ENCODE measurements at regions not wholly inside any gene's neighbourhood (a gene's known extent, or its start where the extent isn't known, plus 50 kb on each side); places are given as distances from the start of the nearest gene placed in this dataset.
A peak's percentile ranks its signal among the peaks of the same experiment; 100 is the strongest.

DNA sequence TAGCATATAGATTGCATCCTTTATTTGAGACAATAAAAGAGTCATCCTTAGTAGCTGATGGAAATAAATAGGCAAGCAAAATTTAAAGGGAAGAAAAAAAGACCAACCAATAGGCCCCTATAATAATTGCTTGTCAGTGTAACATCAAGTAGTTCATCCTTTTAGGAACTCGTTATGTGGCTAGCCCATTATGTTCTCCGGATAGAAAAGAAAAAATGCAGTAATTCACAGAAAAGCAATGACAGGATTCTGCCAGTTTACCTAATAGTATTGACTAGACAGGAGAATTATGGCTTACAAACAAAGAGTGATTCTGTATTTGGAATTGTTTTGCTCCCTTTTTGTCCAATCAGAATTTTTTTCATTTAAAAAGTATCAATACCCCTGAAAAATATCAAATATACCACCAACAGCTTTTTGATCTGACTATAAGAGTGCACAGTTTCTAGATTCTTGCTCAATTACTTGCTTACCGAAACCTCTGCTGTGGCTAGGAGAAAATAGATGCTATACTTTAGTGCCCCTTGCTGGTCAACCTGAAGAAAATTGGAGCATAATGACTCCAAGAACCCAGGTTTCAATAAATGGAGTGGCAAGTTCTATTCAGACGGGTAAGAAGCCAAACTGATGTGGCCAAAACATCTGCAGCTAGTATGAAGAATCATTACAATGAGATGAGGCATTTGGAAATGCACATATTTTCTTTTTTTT, 91.5 kb upstream of the SASH1 start:
- Mint-ChIP-seq H3K27me3 (peaks cover 10% of the 10 kb centered on the region), H3K4me3 (no peak overlapping the region), H3K27ac (no peak overlapping the region), H3K4me1 (no peaks in the 10 kb centered on the region), H3K9me3 (no peaks in the 10 kb centered on the region)
- ATAC-seq (peak; percentile 49), DNase-seq (no peak)

DNA sequence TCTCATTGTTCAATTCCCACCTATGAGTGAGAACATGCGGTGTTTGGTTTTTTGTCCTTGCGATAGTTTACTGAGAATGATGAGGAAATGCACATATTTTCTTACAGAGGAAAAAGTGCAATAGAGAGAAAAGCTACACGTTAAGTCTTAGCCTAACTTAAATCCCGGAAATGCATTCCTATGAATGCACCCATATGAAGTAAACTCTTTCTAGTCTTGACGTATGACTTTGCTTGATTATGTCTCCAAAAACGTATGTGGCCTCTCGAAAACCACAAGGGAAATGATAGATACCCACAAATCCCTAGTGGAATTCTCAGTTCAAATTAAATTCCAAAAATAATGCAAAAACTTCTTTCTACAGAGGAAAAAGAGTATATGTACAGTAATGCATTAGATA, 90.7 kb upstream of the SASH1 start:
- H3K27ac Mint-ChIP-seq: no peak overlapping the region
- ATAC-seq (no peak), DNase-seq (no peak)
- peaks cover 10% of the 10 kb centered on the region for H3K27me3 Mint-ChIP-seq
- no peaks in the 10 kb centered on the region for H3K9me3 Mint-ChIP-seq
- no peak overlapping the region for H3K4me3 Mint-ChIP-seq
- no peaks in the 10 kb centered on the region for H3K4me1 Mint-ChIP-seq

DNA sequence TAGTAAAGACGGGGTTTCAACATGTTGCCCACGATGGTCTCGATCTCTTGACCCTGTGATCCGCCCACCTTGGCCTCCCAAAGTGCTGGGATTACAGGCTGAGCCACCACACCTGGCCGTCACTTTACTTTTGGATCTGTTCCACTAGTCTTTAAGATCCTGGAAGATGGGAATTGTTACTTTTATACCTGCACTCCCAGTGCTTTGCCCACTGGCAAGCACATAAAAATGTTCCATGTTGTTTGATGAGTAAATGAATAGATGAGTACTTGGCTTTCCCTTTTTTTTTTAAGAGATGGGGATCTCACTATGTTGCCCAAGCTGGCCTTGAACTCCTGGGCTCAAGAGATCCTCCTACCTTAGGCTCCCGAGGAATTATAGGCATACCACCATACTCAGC, 84.8 kb upstream of the SASH1 start:
- H3K27me3 Mint-ChIP-seq: peaks cover 31% of the 10 kb centered on the region
- DNase-seq (no peak), ATAC-seq (no peak)
- no peaks in the 10 kb centered on the region for H3K9me3 Mint-ChIP-seq
- no peaks in the 10 kb centered on the region for H3K4me1 Mint-ChIP-seq
- no peak overlapping the region for H3K4me3 Mint-ChIP-seq
- H3K27ac Mint-ChIP-seq: no peak overlapping the region

DNA sequence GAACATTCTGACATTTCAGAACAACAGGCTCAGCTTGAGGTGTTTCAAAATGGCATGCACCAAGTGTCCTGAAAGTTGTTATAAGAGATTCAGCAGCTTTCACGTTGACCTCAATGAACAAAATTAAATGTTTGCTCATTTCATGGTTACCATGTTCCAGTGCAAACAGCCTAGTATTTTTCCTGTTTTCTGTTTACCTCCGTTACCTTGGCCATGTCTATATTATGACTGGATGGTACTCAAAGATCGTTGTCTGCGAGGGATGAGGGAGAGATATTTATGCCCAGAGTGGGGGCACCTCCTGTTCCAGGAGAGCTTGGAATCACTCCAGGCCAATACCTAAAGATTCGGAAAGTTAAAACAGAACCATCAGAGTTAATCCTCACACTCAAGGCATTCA, 83.8 kb upstream of the SASH1 start:
- ATAC-seq: no peak
- H3K4me1 Mint-ChIP-seq: no peaks in the 10 kb centered on the region
- no peak for DNase-seq
- H3K4me3 Mint-ChIP-seq: no peak overlapping the region
- H3K27ac Mint-ChIP-seq: no peak overlapping the region
- peaks cover 34% of the 10 kb centered on the region for H3K27me3 Mint-ChIP-seq
- H3K9me3 Mint-ChIP-seq: no peaks in the 10 kb centered on the region

DNA sequence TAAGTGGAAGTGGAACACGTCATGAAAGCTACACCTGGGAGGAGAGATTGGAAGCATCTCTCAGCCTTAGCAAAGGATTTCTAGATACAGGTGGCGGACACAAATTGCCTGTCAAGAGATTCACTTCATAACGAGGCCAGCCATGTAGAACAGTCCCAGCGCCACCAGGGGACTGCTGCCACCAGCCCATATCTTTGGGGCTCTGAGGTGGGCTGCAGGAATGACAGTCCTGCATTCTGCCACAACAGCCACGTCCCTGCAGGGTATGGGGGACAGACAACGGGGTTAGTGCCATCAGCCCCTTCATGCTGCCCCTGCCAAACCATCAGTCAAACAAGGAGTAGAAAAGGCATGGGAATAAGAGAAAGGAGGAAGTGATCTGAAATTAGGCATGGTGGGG, 81.2 kb upstream of the SASH1 start:
- Mint-ChIP-seq H3K9me3 (no peaks in the 10 kb centered on the region), H3K27me3 (peaks cover 42% of the 10 kb centered on the region), H3K4me3 (no peak overlapping the region), H3K4me1 (no peaks in the 10 kb centered on the region), H3K27ac (no peak overlapping the region)
- DNase-seq: no peak
- no peak for ATAC-seq

DNA sequence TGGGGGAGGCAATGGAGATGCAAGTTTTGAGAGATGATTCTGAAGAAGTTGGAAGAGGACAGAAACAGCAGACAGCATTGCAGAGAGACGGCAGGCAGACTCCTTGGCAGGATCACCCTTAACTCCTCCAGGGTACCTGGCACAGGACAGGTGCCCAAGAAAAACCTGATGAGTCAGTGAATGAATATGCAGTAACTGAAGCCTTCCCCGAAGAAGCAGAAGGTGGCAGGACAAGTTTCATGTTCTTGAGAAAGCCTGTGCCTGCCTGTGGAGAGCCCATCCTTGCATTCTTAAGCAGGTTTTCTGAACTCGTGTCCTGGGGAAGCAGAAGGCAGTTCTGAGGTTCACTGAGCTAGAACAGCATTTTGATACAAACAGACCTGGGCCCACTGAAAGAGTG, 79.6 kb upstream of the SASH1 start:
- no peak for ATAC-seq
- no peak for DNase-seq
- Mint-ChIP-seq H3K9me3 (no peaks in the 10 kb centered on the region), H3K27me3 (peaks cover 41% of the 10 kb centered on the region), H3K27ac (no peak overlapping the region), H3K4me1 (no peaks in the 10 kb centered on the region), H3K4me3 (no peak overlapping the region)

DNA sequence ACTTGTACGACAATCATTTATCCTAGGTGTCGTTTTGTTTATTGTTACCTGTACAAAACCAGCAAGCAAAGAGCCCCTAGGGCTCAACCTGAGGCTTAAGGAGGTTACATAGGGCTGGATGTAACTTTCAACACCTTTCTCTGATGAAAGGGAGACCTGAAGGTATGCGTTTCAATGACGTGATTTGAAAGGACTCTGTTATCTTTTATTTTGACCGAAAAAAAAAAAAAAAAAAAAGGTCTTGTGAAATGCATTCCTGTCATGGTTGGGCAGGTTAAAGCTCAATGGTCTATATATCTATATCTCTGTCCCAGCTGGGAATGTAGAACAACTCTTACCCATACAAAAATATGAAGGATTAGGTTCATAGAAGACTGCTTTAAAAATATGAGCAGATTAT, 78.7 kb upstream of the SASH1 start:
- H3K4me1 Mint-ChIP-seq: no peaks in the 10 kb centered on the region
- no peak overlapping the region for H3K4me3 Mint-ChIP-seq
- no peak for DNase-seq
- no peak for ATAC-seq
- H3K27me3 Mint-ChIP-seq: peaks cover 32% of the 10 kb centered on the region
- H3K9me3 Mint-ChIP-seq: no peaks in the 10 kb centered on the region
- H3K27ac Mint-ChIP-seq: no peak overlapping the region

DNA sequence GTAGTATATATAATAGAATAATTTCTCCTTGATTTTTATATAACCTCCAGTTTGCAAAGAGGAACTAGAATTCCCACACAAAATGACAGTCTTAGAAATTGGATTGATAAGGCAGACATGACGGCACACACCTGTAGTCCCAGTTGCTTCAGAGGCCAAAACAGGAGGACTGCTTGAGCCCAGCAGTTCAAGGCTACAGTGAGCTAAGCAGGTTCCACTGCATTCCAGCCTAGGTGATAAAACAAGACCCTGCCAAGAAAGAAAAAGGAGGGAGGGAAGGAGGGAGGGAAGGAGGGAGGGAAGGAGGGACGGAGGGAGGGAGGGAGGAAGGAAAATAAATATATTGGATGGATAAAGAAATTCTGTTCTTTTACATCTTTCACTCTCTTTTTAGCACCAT, 77.6 kb upstream of the SASH1 start:
- ATAC-seq (no peak), DNase-seq (no peak)
- Mint-ChIP-seq H3K9me3 (no peaks in the 10 kb centered on the region), H3K4me1 (no peaks in the 10 kb centered on the region), H3K4me3 (no peak overlapping the region), H3K27me3 (peaks cover 34% of the 10 kb centered on the region), H3K27ac (no peak overlapping the region)

DNA sequence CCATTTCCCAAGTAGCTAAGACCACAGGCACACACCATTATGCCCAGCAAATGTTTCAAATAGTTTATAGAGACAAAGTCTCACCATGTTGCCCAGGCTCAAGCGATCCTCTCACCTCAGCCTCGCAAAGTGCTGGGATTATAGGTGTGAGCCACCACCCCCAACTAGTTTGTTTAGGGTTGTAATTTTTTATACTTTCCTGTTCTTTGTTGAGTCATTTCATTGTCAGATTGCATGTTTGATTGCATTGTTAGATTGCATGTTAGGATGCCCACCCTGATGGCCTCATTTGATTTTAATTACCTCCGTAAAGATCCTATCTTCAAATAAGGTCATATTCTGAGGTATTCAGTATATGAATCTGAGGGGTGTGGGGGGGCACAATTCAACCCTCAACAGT, 73.3 kb upstream of the SASH1 start:
- peaks cover 20% of the 10 kb centered on the region for H3K27me3 Mint-ChIP-seq
- no peak for ATAC-seq
- no peaks in the 10 kb centered on the region for H3K9me3 Mint-ChIP-seq
- no peak for DNase-seq
- H3K4me3 Mint-ChIP-seq: no peak overlapping the region
- no peaks in the 10 kb centered on the region for H3K4me1 Mint-ChIP-seq
- no peak overlapping the region for H3K27ac Mint-ChIP-seq

DNA sequence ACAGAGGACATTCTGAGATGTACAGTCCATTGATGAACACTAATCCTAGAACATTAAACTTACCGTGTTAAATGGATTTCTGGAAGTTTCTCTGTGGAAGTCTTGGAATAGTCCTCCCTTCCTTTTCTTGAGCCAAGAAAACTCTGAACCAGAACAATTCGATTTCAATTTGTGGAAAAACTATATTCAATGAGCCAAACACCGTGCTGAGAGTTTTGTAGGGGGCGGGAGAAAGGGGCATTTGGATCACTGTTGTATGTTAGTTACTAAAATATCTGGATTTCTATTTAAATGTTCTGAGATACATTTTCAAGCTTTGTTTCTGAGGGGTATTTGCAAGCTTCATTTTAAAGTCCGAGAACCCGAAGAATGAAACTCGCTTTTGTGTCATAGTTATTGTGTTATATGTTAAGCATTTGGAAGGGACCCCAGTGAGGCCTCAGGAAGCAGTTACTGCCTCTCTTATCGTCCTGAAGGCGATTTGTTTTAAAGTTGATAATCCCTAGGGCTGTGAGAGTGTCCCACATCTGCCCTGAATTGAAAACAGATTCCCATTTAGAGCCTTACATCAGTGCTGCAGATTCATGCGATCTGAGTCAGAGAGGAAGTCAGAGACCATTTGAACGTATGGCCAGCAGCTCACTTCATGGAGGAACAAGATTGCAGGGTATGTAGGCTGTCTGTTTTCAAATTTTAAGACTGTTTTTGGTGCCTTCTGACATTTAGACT, 70.8 kb upstream of the SASH1 start:
- no peak overlapping the region for H3K4me3 Mint-ChIP-seq
- peaks cover 26% of the 10 kb centered on the region for H3K27me3 Mint-ChIP-seq
- DNase-seq: no peak
- H3K27ac Mint-ChIP-seq: no peak overlapping the region
- no peak for ATAC-seq
- H3K9me3 Mint-ChIP-seq: no peaks in the 10 kb centered on the region
- no peaks in the 10 kb centered on the region for H3K4me1 Mint-ChIP-seq

DNA sequence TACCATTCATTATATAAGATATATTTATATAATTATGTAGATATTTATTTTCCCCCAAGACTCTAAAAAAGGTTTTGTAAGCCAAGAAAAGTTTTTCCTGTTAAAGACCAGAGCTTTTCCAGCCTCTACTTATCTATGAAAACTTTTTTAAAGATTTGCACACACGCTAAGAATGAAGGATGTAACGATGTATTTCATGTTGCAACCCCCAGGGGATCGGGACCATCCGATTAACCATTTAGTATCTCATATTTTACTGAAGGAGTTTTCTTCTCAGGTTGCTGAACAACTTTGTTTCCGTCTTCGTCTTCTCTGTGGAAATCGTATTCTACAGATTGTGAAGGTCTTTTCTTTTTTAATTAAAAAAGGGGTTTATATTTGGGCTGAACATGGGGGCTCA, 70.0 kb upstream of the SASH1 start:
- no peak for DNase-seq
- Mint-ChIP-seq H3K27ac (no peak overlapping the region), H3K27me3 (peaks cover 26% of the 10 kb centered on the region), H3K4me1 (no peaks in the 10 kb centered on the region), H3K4me3 (no peak overlapping the region), H3K9me3 (no peaks in the 10 kb centered on the region)
- no peak for ATAC-seq

DNA sequence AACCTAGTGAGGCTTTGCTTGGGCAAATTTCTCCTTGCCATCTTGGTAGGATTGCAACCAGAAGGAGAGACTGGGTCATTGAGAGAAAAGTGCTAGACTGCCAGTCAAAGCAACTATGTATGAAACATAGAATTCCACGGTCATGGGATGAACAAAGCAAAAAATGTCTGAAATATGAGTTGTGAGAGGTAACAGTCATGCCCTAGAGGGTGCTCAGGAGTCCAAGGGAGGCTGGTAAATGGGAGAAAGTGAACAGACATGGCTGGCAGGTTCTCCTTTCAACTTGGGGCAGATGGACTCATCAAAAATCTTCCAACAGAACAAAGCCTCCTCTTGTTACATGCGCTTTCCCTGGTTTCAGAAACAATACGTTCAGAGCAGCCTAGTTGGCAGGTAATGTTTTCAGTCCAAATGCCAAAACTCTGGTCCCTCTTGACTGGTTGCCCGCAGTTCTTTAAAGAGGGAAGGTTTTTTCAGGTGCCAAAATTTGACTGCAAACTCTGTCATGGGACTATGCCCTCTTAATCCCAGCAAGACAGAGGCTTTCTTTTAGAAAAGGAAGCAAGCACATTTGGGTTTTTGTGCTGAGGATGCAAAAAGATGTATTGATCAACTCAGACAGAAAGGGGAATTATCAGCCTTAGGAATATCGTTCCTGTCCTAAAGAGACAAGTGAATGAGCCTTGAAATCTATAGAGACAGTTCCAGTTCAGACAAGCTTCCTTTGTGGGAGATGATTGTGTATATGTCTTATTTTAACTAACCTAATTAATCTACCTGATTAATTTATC, 68.5 kb upstream of the SASH1 start:
- Mint-ChIP-seq H3K9me3 (no peaks in the 10 kb centered on the region), H3K4me1 (no peaks in the 10 kb centered on the region), H3K27me3 (peaks cover 25% of the 10 kb centered on the region), H3K4me3 (no peak overlapping the region), H3K27ac (no peak overlapping the region)
- DNase-seq (no peak), ATAC-seq (no peak)

DNA sequence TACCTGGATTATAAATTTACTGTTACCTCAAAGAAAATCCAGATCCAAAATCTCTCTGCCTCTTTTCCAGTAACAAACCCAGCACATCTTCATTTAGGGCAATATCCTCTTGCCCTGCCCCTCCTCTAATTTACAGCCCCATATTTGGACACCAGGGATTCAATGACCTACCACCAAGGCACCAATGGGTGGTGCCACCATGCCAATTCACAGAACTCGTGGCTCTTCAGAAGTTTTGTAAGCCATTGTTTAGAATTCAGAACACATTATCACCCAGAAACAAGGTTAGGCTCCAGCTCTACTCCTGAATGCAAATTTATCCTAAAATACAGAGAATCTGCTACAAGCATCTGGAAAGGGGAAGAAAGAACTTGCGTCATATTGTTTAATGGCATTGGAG, 67.8 kb upstream of the SASH1 start:
- Mint-ChIP-seq H3K27me3 (peaks cover 20% of the 10 kb centered on the region), H3K4me3 (no peak overlapping the region), H3K9me3 (no peaks in the 10 kb centered on the region), H3K27ac (no peak overlapping the region), H3K4me1 (no peaks in the 10 kb centered on the region)
- DNase-seq (no peak), ATAC-seq (no peak)

DNA sequence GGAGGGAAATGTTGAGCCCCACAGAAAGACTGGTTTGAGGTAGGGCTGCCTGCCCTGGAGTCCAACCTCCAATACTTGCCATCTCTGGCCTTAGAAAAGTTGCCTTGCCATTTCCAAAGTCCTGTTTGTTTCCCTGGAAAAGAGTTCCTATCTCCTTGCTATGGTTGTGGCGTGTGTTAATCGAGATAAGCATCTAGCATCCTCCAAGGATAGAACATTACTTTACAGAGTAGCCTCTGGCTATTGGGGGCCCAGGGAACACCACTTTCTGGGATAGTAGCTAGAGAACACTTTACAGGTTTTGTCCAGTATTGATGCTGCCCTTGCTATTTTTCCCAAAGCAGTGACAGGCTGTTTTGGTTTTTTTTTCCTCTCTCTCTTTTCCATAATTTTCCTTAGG, 57.4 kb upstream of the SASH1 start:
- Mint-ChIP-seq H3K4me3 (no peak overlapping the region), H3K4me1 (no peaks in the 10 kb centered on the region), H3K27ac (no peak overlapping the region), H3K9me3 (no peaks in the 10 kb centered on the region), H3K27me3 (peaks cover 30% of the 10 kb centered on the region)
- no peak for ATAC-seq
- no peak for DNase-seq

DNA sequence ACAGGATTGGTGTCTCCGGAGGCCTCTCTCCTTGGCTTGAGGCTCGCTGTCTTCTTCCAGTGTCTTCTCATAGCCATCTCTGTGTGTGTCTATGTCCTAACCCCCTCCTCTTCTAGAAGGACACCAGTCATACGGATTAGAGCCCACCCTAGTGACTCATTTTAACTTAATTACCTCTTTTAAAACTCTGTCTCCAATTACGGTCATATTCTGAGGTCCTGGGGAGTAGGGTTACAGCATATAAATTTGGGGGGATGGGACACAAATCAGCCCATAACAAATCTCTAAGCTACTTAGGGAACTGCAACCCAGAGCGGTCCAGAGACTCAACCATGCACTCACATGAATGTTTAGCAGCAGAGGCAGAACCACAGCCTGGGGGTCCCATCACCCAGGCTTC, 56.1 kb upstream of the SASH1 start:
- Mint-ChIP-seq H3K27ac (peak overlapping the region in 1 of 2 donors; percentile 67), H3K27me3 (peaks cover 30% of the 10 kb centered on the region), H3K4me3 (no peak overlapping the region), H3K4me1 (no peaks in the 10 kb centered on the region), H3K9me3 (no peaks in the 10 kb centered on the region)
- no peak for ATAC-seq
- DNase-seq: no peak

DNA sequence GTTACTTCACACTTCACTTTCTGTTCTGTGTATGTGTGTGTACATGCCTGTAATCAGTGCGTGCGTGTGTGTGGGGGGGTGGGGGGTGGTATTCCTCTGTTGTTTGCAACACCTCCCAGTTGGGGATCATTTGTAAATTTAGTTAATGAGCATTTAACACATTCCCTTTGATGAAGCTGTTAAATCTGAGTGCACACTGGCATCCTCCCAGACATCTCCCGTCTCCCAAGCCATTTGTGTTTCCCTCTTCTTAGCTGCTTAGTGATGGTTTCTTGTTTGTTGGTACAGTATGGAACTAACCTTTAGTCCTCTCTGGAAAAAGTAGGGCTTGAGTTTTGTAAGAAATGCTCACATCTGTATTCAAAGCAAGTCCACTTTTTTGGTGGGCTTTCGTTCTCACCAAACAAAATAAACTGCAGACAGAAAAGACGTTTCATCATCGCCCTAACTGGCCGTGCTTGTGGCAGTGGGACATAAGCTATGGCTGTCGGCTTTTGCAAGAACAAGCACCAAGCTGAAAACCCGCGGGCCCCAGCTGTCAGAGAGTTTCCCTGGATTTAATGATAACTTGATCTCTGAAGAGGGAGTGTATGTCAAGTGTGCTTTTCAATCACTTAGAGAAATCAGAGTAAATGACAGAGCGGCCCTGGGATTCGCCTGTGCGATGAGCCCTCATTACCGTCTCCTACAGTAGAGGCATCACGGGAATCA, 54.9 kb upstream of the SASH1 start:
- Mint-ChIP-seq H3K27ac (no peak overlapping the region), H3K27me3 (peaks cover 21% of the 10 kb centered on the region), H3K4me1 (no peaks in the 10 kb centered on the region), H3K9me3 (no peaks in the 10 kb centered on the region), H3K4me3 (no peak overlapping the region)
- DNase-seq (no peak), ATAC-seq (no peak)
